ENCODE measurements at regions not wholly inside any gene's neighbourhood (a gene's known extent, or its start where the extent isn't known, plus 50 kb on each side); places are given as distances from the start of the nearest gene placed in this dataset.
"Not testable (repeated sequence)": the region's sequence is repeated elsewhere in the genome, so short reads cannot be mapped to it uniquely, and the experiment has no call there.

GRCh38 chr4:124163401-124163800 is 549.1 kb downstream of the ANKRD50 start:
- no peak overlapping the region for H3K9ac ChIP-seq (ENCODE audit: low read length)
- no peak overlapping the region for H3K27ac ChIP-seq (ENCODE audit: low read depth, low read length)
- H3K27me3 ChIP-seq (ENCODE audit: control insufficient read depth, insufficient read depth, low read length): no peaks in the 10 kb centered on the region
- no peaks in the 10 kb centered on the region for H3K4me1 ChIP-seq (ENCODE audit: control insufficient read depth, insufficient read depth, low read length)
- no peak overlapping the region for H3K4me3 ChIP-seq (ENCODE audit: low read length)
- H3K36me3 ChIP-seq (ENCODE audit: control insufficient read depth, insufficient read depth, low read length): no peaks in the 10 kb centered on the region

DNA sequence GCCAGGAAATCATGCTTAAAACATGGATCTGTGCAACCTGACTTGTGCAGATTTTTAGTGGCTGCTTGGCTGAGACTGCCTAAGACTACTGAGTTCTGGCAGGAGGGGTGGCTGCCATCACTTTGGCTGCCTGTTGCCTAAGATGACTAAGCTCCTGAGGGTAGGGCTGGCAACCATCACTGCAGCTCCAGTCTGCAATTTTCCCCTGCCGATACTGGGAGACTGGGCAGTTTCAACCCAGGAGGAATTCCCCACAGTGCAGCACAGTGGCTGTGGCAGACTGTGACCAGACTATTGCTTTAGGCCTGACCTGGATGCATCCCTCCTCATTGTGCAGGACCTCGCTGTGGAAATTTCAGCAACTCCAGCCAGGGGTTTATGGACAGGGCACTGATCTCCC is 544.9 kb downstream of the ANKRD50 start:
- H3K36me3 ChIP-seq (ENCODE audit: control insufficient read depth, insufficient read depth, low read length): no peaks in the 10 kb centered on the region
- no peak overlapping the region for H3K4me3 ChIP-seq (ENCODE audit: low read length)
- H3K27ac ChIP-seq (ENCODE audit: low read depth, low read length): no peak overlapping the region
- no peaks in the 10 kb centered on the region for H3K27me3 ChIP-seq (ENCODE audit: control insufficient read depth, insufficient read depth, low read length)
- no peak overlapping the region for H3K9ac ChIP-seq (ENCODE audit: low read length)
- H3K4me1 ChIP-seq (ENCODE audit: control insufficient read depth, insufficient read depth, low read length): no peaks in the 10 kb centered on the region

- H3K9ac ChIP-seq (ENCODE audit: low read length); H3K4me3 ChIP-seq (ENCODE audit: low read length); H3K27me3 ChIP-seq (ENCODE audit: control insufficient read depth, insufficient read depth, low read length); H3K4me1 ChIP-seq (ENCODE audit: control insufficient read depth, insufficient read depth, low read length); H3K27ac ChIP-seq (ENCODE audit: low read depth, low read length); H3K36me3 ChIP-seq (ENCODE audit: control insufficient read depth, insufficient read depth, low read length): not testable (repeated sequence)
Measured at GRCh38 chr4:124169524-124169923, 543.0 kb downstream of the ANKRD50 start.

DNA sequence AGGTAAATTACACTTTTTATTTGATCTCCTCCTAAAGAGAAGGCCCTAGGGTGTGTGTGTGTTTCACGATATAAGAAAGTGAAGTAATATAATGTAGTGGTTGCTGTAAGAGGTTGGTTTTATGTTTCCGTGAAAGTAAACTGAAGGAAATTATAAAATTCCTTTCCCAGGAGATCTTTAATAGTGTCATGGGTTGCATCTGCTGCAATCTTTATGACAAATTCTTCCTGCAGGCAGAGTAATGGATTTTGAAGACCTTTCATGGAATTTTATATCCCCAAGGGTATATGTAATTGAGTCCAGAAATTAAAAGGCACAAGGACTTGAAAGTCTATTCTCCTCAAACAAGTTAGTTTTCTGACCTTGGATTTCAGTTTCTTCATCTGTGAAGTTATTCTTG is 538.6 kb downstream of the ANKRD50 start:
- no peaks in the 10 kb centered on the region for H3K36me3 ChIP-seq (ENCODE audit: control insufficient read depth, insufficient read depth, low read length)
- no peaks in the 10 kb centered on the region for H3K4me1 ChIP-seq (ENCODE audit: control insufficient read depth, insufficient read depth, low read length)
- H3K9ac ChIP-seq (ENCODE audit: low read length): no peak overlapping the region
- no peak overlapping the region for H3K27ac ChIP-seq (ENCODE audit: low read depth, low read length)
- no peaks in the 10 kb centered on the region for H3K27me3 ChIP-seq (ENCODE audit: control insufficient read depth, insufficient read depth, low read length)
- H3K4me3 ChIP-seq (ENCODE audit: low read length): no peak overlapping the region

GRCh38 chr4:124177647-124178425 is 534.7 kb downstream of the ANKRD50 start:
- H3K4me1 ChIP-seq (ENCODE audit: control insufficient read depth, insufficient read depth, low read length): no peaks in the 10 kb centered on the region
- no peaks in the 10 kb centered on the region for H3K27me3 ChIP-seq (ENCODE audit: control insufficient read depth, insufficient read depth, low read length)
- H3K4me3 ChIP-seq (ENCODE audit: low read length): no peak overlapping the region
- H3K36me3 ChIP-seq (ENCODE audit: control insufficient read depth, insufficient read depth, low read length): no peaks in the 10 kb centered on the region
- no peak overlapping the region for H3K9ac ChIP-seq (ENCODE audit: low read length)
- no peak overlapping the region for H3K27ac ChIP-seq (ENCODE audit: low read depth, low read length)

- H3K9ac ChIP-seq (ENCODE audit: low read length): no peak overlapping the region
- H3K36me3 ChIP-seq (ENCODE audit: control insufficient read depth, insufficient read depth, low read length): no peaks in the 10 kb centered on the region
Measured at GRCh38 chr4:124178449-124179021, 534.0 kb downstream of the ANKRD50 start.

GRCh38 chr4:124179506-124180186 is 532.9 kb downstream of the ANKRD50 start:
- Histone ChIP-seq H3K27ac (ENCODE audit: low read depth, low read length) (no peak overlapping the region), H3K4me3 (ENCODE audit: low read length) (no peak overlapping the region)

More at GRCh38 chr4:124178449-124179021, 534.0 kb downstream of the ANKRD50 start:
- H3K27ac ChIP-seq (ENCODE audit: low read depth, low read length): no peak overlapping the region
- no peaks in the 10 kb centered on the region for H3K4me1 ChIP-seq (ENCODE audit: control insufficient read depth, insufficient read depth, low read length)
- H3K4me3 ChIP-seq (ENCODE audit: low read length): no peak overlapping the region
- H3K27me3 ChIP-seq (ENCODE audit: control insufficient read depth, insufficient read depth, low read length): no peaks in the 10 kb centered on the region

DNA sequence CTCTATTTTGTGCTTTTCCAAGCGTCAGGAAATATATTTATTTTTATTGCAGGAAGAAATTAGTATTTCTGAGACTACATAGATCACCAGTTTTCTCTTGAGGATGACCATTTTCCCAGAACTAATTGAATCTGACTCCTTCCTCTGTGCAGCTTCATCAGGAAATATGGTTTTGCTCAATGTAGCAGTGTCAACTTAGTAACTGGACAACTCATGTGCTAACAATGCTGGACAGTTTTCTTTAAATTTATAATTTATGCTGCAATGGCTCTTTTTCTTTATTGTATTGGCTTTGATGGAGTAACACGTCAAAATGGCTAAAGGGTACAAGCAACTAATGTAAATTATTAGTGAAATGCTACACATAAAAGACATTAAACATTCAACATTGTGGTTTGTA is 531.5 kb downstream of the ANKRD50 start:
- Histone ChIP-seq H3K27ac (ENCODE audit: low read depth, low read length) (no peak overlapping the region), H3K4me1 (ENCODE audit: control insufficient read depth, insufficient read depth, low read length) (no peaks in the 10 kb centered on the region), H3K36me3 (ENCODE audit: control insufficient read depth, insufficient read depth, low read length) (no peaks in the 10 kb centered on the region), H3K27me3 (ENCODE audit: control insufficient read depth, insufficient read depth, low read length) (no peaks in the 10 kb centered on the region), H3K4me3 (ENCODE audit: low read length) (no peak overlapping the region), H3K9ac (ENCODE audit: low read length) (no peak overlapping the region)

More at GRCh38 chr4:124179506-124180186, 532.9 kb downstream of the ANKRD50 start:
- H3K27me3 ChIP-seq (ENCODE audit: control insufficient read depth, insufficient read depth, low read length): no peaks in the 10 kb centered on the region
- no peaks in the 10 kb centered on the region for H3K36me3 ChIP-seq (ENCODE audit: control insufficient read depth, insufficient read depth, low read length)
- no peak overlapping the region for H3K9ac ChIP-seq (ENCODE audit: low read length)
- H3K4me1 ChIP-seq (ENCODE audit: control insufficient read depth, insufficient read depth, low read length): no peaks in the 10 kb centered on the region

- no peaks in the 10 kb centered on the region for H3K27me3 ChIP-seq (ENCODE audit: control insufficient read depth, insufficient read depth, low read length)
- H3K9ac ChIP-seq (ENCODE audit: low read length): no peak overlapping the region
Measured at GRCh38 chr4:124183231-124183630, 529.3 kb downstream of the ANKRD50 start.

GRCh38 chr4:124183926-124184325 is 528.6 kb downstream of the ANKRD50 start:
- H3K36me3 ChIP-seq (ENCODE audit: control insufficient read depth, insufficient read depth, low read length): no peaks in the 10 kb centered on the region
- no peak overlapping the region for H3K9ac ChIP-seq (ENCODE audit: low read length)
- H3K27me3 ChIP-seq (ENCODE audit: control insufficient read depth, insufficient read depth, low read length): no peaks in the 10 kb centered on the region
- no peak overlapping the region for H3K27ac ChIP-seq (ENCODE audit: low read depth, low read length)
- H3K4me3 ChIP-seq (ENCODE audit: low read length): no peak overlapping the region
- H3K4me1 ChIP-seq (ENCODE audit: control insufficient read depth, insufficient read depth, low read length): no peaks in the 10 kb centered on the region

More at GRCh38 chr4:124183231-124183630, 529.3 kb downstream of the ANKRD50 start:
- H3K27ac ChIP-seq (ENCODE audit: low read depth, low read length): no peak overlapping the region
- no peaks in the 10 kb centered on the region for H3K36me3 ChIP-seq (ENCODE audit: control insufficient read depth, insufficient read depth, low read length)
- H3K4me1 ChIP-seq (ENCODE audit: control insufficient read depth, insufficient read depth, low read length): no peaks in the 10 kb centered on the region
- no peak overlapping the region for H3K4me3 ChIP-seq (ENCODE audit: low read length)

- Histone ChIP-seq H3K27ac (ENCODE audit: low read depth, low read length) (no peak overlapping the region), H3K27me3 (ENCODE audit: control insufficient read depth, insufficient read depth, low read length) (no peaks in the 10 kb centered on the region), H3K4me3 (ENCODE audit: low read length) (no peak overlapping the region), H3K4me1 (ENCODE audit: control insufficient read depth, insufficient read depth, low read length) (peaks cover 5% of the 10 kb centered on the region), H3K9ac (ENCODE audit: low read length) (no peak overlapping the region), H3K36me3 (ENCODE audit: control insufficient read depth, insufficient read depth, low read length) (no peaks in the 10 kb centered on the region)
Measured at GRCh38 chr4:124184792-124185191, 527.7 kb downstream of the ANKRD50 start.

DNA sequence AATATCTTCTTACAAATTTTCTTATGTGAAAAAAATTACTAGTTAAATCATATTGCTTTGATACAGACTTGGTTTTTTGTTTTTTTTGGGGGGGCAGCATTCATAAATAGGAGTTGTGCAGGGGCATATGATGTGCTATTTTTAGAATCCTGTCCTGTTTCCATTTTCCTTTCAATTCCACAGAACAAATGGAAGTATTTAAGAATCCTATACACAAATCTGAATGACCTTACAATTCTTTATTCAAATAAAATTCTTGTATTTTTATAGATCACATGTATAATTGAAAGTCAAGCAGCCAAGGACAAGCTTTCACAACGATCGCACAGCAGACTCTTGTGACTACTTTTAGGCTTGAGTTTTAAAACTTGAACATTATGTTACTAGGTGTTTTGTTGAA is 523.9 kb downstream of the ANKRD50 start:
- Histone ChIP-seq H3K4me3 (ENCODE audit: low read length) (no peak overlapping the region), H3K27ac (ENCODE audit: low read depth, low read length) (peak overlapping the region; percentile 19), H3K36me3 (ENCODE audit: control insufficient read depth, insufficient read depth, low read length) (no peaks in the 10 kb centered on the region), H3K4me1 (ENCODE audit: control insufficient read depth, insufficient read depth, low read length) (peaks cover 6% of the 10 kb centered on the region), H3K27me3 (ENCODE audit: control insufficient read depth, insufficient read depth, low read length) (no peaks in the 10 kb centered on the region), H3K9ac (ENCODE audit: low read length) (no peak overlapping the region)
